Glomerular visceral epithelial cell (primary cell): ENCODE measurements at regions not wholly inside any gene's neighbourhood (a gene's known extent, or its start where the extent isn't known, plus 50 kb on each side); places are given as distances from the start of the nearest gene placed in this dataset.

Experiments used
- DNase-seq: peaks from one replicate; pipeline ENCODE4 v3.0.0-alpha.2; 2016; ENCODE audit errors: extremely low spot score

DNA sequence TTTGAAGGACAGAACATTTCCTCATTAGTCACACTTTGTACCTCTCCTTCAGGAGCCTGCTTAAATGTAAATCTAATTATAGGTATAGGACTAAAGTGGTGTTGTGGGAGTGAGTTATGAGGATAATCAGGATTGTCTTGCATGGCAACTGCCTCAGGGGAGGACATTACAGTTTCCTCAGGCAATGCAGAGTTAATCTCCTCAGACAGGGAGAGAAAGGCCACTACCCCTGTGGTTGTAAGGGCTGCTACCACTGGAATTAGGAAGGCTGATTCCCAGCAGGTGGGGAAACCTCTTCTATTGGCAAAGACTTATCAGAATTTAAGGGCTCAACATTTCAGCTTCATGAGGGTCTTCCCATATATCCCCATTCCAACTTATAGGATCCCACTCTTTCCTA lies 286.8 kb upstream of the PBX1 start:
- DNase-seq: no peak

GRCh38 chr1:164296172-164296571 lies 262.8 kb upstream of the PBX1 start:
- no peak for DNase-seq

- no peak for DNase-seq
These were observed 250.9 kb upstream of the PBX1 start for GRCh38 chr1:164308101-164308500.

- no peak for DNase-seq
These were observed 248.8 kb upstream of the PBX1 start for GRCh38 chr1:164310166-164310565.

- no peak for DNase-seq
These were observed 247.6 kb upstream of the PBX1 start for GRCh38 chr1:164311377-164311776.

DNA sequence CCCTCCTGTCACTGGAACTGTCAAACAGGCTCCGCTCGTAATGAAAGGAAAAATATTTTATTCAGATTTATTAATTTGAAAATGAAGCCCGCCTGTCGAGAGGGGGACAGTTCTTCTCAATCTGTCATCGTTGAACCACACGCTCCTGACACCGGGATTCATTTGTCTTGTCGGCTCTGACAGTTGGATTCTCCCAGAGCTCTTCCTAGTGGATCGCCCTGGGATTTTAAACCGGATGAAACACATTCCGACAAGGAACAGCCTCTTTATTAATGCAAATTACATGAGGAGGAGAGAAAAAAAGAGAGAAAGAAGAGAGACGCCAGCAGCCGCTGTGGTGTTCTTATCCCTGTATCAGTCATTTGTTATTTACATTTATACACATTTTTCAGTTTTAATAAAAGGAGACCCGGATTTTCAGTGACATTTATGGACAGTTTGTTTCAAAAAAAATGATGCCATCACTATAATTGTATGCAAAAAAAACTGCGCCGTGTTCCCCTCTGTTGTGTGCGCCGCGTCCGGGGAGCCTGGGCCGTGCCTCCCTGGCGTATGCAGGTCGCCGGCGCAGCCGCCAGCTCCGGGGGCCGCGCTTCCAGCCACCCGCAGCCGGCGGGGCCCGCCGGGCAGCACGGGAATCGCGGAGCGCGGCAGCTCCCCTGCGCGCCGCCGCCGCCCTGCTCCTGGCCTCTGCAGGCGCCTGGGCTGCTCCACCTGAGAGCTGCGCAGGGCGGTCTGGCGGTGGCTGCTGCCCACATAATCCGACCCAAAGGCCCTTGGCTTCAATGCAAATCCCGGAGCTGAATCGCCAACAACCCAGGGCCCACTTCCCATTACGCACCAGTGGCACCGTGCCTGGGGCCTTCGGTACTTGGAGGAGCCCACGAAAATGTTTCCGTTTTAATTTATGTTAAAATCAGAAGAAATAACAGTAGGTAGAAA lies 237.9 kb upstream of the PBX1 start:
- no peak for DNase-seq

DNA sequence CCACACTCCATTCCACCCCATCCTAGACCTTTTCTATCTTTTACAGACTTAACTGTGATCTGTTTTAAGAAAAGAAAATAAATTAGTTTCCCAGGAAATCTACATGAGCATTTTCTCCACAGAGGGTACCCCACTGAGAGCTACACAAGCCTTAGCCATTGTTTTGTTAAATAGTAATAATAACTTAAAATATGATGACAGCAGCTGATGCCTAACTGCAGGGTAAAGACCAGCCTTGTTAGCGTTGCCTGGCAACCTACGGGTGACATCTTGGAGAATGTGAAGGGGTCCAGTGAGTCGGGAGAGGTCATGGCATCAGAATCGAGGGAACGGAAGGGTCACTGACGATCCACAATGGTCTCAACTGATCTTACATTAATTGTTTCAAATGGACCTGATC lies 233.2 kb upstream of the PBX1 start:
- DNase-seq: no peak

GRCh38 chr1:164333387-164333786 lies 225.6 kb upstream of the PBX1 start:
- DNase-seq: no peak

GRCh38 chr1:164337394-164337793 lies 221.6 kb upstream of the PBX1 start:
- no peak for DNase-seq

GRCh38 chr1:164337885-164338284 lies 221.1 kb upstream of the PBX1 start:
- DNase-seq: no peak

- DNase-seq: no peak
These were observed 215.8 kb upstream of the PBX1 start for GRCh38 chr1:164343189-164343588.

- no peak for DNase-seq
These were observed 211.0 kb upstream of the PBX1 start for GRCh38 chr1:164347980-164348379.

DNA sequence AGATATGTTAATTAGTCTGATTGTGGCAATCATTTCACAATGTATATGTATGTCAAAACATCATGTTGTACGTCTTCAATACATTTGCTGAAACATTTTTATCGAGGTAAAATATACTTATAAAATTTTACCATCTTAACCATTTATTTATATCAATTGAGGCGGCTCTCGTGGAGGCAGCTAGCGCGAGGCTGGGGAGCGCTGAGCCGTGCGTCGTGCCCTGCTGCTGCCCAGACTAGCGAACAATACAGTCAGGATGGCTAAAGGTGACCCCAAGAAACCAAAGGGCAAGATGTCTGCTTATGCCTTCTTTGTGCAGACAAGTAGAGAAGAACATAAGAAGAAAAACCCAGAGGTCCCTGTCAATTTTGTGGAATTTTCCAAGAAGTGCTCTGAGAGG lies 202.5 kb upstream of the PBX1 start:
- DNase-seq: no peak

DNA sequence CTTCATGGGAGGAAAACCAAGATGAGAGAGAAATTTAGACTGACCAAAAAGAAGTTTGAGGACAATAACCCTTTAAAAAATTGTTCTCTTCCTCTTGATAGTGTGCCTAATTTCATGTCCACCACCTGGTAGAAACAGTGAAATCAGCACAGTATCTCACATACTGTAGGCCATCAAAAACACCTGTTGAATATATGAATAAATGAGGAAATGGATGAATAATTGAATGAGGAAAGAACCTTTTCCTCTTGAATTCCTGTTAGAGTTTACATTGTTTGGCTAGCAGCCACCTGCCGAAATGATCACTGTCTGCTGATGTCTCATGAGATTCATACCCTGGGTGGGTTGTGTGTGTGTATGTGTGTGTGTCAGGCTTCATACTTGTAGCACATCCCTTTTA lies 198.7 kb upstream of the PBX1 start:
- no peak for DNase-seq

GRCh38 chr1:164361927-164362326 lies 197.1 kb upstream of the PBX1 start:
- DNase-seq: no peak

- DNase-seq: no peak
These were observed 195.0 kb upstream of the PBX1 start for GRCh38 chr1:164363980-164364379.

GRCh38 chr1:164366014-164366413 lies 193.0 kb upstream of the PBX1 start:
- DNase-seq: no peak

- DNase-seq: no peak
These were observed 189.2 kb upstream of the PBX1 start for GRCh38 chr1:164369698-164370365.

GRCh38 chr1:164380893-164381292 lies 178.1 kb upstream of the PBX1 start:
- DNase-seq: no peak

- DNase-seq: no peak
These were observed 176.6 kb upstream of the PBX1 start for GRCh38 chr1:164382384-164382783.

- DNase-seq: no peak
These were observed 174.7 kb upstream of the PBX1 start for GRCh38 chr1:164384262-164384661.

- DNase-seq: no peak
These were observed 141.8 kb upstream of the PBX1 start for GRCh38 chr1:164417016-164417704.

GRCh38 chr1:164423136-164423535 lies 135.8 kb upstream of the PBX1 start:
- no peak for DNase-seq
